A549 (cell line): ENCODE measurements at regions not wholly inside any gene's neighbourhood (a gene's known extent, or its start where the extent isn't known, plus 50 kb on each side); places are given as distances from the start of the nearest gene placed in this dataset.
A peak's percentile ranks its signal among the peaks of the same experiment; 100 is the strongest.

Experiments used
- EHMT2 ChIP-seq: fragments of 200-600 bp; sonication (generic); IDR thresholded peaks from 2 replicates; pipeline ENCODE4 v1.6.1; 2016; ENCODE audit warnings: antibody characterized with exemption, low read depth, mild to moderate bottlenecking, moderate library complexity
- EP300 ChIP-seq, 2 experiments: fragments of >200 bp; sonication (Bioruptor Twin); formaldehyde crosslinking; IDR thresholded peaks; 2 replicates in 1 of 2; 3 replicates in 1 of 2; pipeline ENCODE4 v1.6.1; 2016 to 2017
- MAFK ChIP-seq: fragments of 450-650 bp; IDR thresholded peaks from 2 replicates; pipeline ENCODE4 v1.6.1; 2014; ENCODE audit not compliant: partially characterized antibody
- POLR2A ChIP-seq: IDR thresholded peaks from 2 replicates; pipeline ENCODE4 v1.6.1; 2012; ENCODE audit warnings: mild to moderate bottlenecking, low read length
- RNF2 ChIP-seq: fragments of 200-600 bp; sonication (generic); IDR thresholded peaks from 2 replicates; pipeline ENCODE4 v1.6.1; 2016; ENCODE audit warnings: low read depth, mild to moderate bottlenecking, antibody characterized with exemption, moderate library complexity, borderline replicate concordance
- SMC3 ChIP-seq: fragments of >200 bp; sonication (Bioruptor Twin); formaldehyde crosslinking; IDR thresholded peaks from 3 replicates; pipeline ENCODE4 v1.6.1; 2018; ENCODE audit warnings: inconsistent platforms
- TF ChIP-seq, protein P1 (sequence below): fragments of >200 bp; sonication (Bioruptor Twin); formaldehyde crosslinking; IDR thresholded peaks from 3 replicates; pipeline ENCODE4 v1.5.1; 2016
- TF ChIP-seq, protein P2 (sequence below): fragments of 450-650 bp; IDR thresholded peaks from 2 replicates; pipeline ENCODE4 v1.6.1; 2014; ENCODE audit warnings: antibody characterized with exemption

DNA sequence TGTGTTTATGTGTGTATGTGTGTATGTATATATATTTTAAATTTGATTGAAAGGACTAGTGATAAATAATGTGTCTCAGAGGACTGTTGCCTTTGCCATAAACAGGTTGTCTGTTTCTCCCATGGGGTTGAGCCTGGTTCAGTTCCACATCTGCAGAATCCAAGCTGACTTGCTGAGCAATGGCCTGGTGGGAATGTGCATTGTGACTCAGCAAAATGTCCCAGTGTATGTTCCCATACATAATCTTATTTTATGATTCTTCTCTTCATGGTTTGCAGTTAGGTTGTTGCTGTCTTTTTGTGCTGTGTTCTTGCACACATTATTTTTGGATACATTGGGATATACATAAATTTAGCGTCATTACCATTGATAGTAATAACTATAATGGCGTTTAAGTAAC lies 115.6 kb upstream of the SLC24A3 start:
- TF ChIP-seq, protein P1, sequence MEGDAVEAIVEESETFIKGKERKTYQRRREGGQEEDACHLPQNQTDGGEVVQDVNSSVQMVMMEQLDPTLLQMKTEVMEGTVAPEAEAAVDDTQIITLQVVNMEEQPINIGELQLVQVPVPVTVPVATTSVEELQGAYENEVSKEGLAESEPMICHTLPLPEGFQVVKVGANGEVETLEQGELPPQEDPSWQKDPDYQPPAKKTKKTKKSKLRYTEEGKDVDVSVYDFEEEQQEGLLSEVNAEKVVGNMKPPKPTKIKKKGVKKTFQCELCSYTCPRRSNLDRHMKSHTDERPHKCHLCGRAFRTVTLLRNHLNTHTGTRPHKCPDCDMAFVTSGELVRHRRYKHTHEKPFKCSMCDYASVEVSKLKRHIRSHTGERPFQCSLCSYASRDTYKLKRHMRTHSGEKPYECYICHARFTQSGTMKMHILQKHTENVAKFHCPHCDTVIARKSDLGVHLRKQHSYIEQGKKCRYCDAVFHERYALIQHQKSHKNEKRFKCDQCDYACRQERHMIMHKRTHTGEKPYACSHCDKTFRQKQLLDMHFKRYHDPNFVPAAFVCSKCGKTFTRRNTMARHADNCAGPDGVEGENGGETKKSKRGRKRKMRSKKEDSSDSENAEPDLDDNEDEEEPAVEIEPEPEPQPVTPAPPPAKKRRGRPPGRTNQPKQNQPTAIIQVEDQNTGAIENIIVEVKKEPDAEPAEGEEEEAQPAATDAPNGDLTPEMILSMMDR: no peak
- TF ChIP-seq POLR2A: no peak
- no peak for TF ChIP-seq RNF2
- no peak for TF ChIP-seq SMC3
- TF ChIP-seq MAFK: peak; percentile 83
- TF ChIP-seq EP300 (IDR thresholded peaks at IDR 0.05): no peak
- TF ChIP-seq EHMT2: no peak
- TF ChIP-seq, protein P2, sequence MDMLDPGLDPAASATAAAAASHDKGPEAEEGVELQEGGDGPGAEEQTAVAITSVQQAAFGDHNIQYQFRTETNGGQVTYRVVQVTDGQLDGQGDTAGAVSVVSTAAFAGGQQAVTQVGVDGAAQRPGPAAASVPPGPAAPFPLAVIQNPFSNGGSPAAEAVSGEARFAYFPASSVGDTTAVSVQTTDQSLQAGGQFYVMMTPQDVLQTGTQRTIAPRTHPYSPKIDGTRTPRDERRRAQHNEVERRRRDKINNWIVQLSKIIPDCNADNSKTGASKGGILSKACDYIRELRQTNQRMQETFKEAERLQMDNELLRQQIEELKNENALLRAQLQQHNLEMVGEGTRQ: no peak
